T-helper 1 cell (primary cell): ENCODE measurements at regions not wholly inside any gene's neighbourhood (a gene's known extent, or its start where the extent isn't known, plus 50 kb on each side); places are given as distances from the start of the nearest gene placed in this dataset.
"Not testable (repeated sequence)": the region's sequence is repeated elsewhere in the genome, so short reads cannot be mapped to it uniquely, and the experiment has no call there.

Source experiments
- DNase-seq, 5 donors: peaks; one replicate each; pipeline ENCODE4 v3.0.0-alpha.2; 2012 to 2020

DNA sequence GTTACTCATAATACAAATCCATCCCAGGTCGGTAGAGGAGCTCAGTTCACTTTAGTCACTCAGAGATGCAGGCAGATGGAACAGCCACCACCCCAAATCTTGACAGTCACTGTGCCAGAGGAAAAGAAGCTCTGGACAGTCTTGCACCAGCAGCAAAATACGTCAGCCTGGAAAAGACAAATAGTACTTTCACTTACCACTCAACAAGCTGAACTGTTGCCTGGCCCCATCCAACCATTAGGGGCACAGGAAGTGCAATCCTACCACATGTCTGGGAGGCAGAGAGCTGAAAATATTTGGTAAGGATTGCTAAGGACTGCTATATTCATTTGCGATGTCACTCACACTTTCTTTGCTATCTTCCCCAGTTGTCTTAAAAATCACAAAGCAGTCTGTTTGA lies 239.1 kb upstream of the TOX3 start:
- no peak for DNase-seq

DNA sequence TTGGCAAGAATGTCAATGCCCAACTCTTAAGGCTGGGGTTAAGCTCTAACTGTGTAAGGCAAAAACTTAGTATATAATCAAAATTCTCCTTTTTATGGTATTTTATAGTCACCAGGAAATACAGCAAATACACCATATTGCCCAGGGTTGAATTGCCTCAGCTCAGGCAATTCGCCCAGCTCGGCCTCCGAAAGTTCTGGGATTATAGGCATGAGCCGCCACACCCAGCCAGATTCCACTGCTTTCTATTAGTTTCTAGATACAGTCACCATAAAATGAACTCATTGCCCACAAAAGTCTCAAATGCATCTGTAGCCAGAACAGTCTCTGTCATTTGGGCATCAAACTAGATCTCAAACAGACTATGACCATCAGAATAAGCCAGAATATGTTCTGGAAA lies 238.7 kb upstream of the TOX3 start:
- no peak for DNase-seq

DNA sequence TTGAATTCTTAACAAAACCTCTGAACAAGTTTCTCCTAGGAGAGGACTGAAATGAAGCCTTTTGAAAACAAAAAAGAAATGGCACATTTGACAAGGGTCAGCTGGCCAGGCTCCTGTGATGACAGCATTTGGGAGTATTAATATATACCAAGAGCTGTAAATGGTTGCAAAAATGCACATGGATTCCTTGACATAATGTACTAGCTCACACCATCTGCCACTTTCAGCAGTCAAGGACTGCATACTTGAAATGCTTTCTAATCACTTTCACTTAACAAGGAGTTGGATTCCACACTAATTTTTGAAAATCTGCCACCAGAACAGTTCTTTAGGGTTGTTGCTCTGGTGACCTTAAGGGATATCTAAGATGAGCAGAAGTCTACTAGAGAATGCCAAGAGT lies 236.7 kb upstream of the TOX3 start:
- no peak for DNase-seq

DNA sequence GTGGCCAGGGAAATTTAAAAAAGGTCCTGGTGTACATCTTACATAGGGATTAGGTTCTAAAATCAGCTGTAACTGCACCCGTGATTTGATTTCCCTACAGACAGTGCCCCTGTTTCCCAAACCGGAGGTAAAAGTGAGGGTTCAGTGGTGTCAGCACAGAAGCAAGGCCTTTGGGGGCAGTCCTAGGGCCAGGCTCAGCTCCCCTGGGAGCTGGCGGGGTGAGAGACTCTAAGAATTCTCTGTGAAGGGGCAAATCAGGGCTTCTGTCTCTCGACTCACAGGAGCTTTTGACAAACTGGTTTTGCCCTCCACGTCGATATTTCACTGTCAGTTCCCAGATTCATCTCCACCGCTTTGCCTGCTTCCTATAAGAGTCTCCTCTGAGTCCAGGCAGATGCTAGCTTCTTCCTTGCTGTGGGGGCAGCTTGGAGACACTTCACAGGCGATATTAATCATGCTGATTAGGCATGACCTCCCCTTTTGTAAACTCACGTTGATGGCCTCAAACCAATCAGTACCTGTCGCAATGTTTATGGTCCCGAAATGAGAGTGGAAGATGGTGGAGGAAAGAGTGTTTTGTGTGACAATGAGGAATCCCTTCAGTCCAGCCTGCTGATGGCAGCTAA lies 234.2 kb upstream of the TOX3 start:
- DNase-seq: no peak

DNA sequence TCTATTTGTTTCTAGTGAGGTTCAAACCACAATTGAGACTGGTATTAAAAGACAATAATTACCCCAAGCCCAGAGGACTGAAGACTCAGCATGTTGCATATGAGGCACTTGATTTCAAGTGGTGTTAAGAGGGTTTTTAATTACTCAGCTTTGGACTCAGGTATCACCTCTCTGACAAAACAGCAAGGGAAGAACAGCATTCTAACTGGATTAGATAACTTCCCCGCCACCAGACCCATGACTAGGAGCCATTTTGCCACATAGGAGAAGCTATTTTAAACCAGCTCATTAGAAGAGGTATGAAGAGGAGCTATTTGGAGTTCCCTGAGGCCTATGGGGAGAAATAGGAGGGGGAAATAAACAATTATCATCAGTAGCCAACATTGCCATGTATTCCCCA lies 226.1 kb upstream of the TOX3 start:
- DNase-seq: no peak

DNA sequence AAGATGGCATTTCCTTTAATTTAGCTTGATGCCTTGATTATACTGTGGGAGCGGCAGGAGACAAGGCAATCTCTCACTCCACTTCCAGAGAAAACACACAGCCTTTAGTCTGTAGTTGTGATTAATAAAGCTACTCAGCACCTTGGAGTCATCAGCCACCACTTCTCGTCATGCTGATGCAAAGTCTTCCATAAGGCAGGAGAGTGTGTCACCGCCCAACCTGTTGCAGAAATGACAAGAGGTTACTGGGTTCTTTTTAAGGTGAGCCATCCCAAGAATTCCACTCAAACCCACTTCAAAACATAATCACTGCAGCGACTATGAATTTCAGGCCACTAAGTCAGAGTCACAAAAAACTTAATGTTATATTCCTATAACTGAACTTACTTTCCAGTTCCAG lies 223.9 kb upstream of the TOX3 start:
- no peak for DNase-seq

DNA sequence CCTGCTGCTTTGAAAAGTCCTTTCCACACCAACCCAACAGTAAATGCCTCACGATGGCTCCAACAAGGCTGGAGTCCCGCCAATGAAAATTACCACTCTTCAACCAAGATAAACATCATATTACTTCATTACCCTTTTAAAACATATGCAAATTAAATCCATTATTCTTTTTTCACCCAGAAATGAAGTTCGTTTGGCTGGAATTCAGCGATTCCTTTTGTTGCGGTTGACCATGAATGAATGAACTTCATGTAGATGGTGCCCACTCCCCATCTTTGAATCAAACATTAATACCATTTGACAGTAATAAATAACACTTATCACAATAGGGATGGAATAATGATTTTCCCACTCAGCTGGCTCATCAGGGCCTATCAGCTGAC lies 211.5 kb upstream of the TOX3 start:
- no peak for DNase-seq

DNA sequence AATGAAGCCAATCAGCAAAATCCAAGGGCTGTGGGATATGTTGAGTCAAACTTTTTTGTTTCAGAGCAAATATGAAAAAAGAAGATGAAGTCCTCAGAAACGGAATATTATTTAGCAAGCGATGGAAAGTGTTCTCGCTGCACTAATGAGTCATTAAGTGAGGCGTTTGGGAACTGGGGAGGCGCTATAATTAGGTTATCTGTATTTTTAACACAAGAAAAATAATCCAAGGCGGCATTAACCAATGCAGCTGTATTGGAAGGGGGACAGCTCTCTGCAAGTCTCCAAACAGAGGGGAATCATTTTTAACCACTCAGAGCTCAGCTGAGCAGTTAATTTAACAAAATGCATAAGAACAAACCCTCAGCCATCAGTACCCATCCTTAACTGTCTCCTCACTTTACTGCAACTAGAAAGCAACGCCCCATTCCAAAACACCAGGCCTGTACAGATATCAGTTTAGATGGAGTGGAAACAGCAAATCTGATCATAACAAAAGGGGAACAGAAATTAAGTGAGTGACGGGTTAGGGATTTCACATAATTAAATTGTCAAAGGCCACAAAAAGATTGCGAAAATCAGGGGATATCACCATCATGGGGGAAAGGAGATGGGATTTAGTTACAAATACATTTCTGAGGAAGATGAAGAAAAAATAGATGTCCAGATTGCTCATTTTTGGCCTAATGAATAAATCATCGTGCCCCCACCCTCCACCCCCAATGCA lies 211.0 kb upstream of the TOX3 start:
- DNase-seq: no peak

DNA sequence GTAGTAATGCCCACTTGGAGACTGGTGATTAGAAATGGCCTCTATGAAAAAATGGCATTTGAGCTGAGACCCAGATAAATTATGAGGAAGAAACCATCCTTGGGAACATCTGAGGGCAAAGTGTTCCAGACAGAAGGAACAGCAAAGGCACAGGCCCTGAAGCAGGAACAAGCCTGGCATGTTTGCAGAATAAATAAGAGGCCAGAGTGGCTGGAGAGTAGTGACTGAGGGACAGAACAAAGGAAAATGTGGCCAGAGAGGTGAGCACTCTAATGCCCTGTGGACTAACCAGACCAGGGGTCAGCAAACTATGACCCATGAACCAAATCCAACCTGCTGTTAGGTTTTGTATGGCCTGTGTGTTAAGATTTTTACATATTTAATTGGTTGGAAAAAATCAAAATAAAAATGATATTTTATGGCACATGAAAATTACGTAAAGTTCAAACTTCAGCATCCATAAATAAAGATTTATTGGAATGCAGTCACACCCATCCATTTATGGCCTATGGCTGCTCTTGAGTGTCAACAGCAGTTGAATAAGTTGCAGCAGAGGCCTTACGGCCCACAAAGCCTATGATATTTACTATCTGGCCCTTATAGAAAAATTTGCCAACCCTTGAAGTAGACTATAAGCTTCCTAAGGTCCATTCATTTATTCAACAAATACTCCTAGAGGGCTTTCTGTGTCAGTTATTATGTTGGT lies 210.0 kb upstream of the TOX3 start:
- DNase-seq: no peak

DNA sequence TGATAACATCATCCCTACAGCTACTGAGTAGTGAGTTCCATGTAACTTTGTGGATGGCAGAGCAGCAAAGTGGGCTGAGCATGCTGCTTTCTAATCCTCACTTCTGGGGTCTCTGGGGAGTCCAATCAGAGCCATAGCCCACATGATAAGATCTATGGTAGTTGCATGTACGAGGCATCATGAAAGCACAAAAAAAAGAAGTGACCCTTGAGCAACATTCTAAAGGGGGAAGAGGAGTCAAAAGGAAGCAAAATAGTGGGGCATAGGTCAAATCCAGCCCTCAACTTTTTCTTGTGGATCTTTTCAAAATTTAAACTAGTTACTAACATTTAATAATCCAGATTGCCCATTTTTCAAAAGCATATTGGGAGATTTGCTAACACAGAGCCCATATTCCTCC lies 208.5 kb upstream of the TOX3 start:
- DNase-seq: no peak

DNA sequence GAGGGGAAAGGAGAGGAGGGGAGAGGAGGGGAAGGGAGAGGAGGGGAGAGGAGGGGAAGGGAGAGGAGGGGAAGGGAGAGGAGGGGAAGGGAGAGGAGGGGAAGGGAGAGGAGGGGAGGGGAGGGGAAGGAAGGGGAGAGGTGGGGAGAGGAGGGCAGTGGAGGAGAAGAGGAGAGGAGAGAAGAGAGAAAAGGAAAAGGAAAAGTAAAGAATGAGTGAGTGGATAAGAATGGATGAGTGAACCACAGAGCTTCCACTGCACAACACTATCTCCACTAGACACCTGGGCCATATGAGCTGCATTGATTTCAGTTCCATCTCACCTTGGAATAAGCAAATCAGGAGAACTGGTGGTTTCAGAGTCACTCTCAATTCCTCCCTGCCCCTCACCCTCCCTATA lies 204.1 kb upstream of the TOX3 start:
- no peak for DNase-seq

DNA sequence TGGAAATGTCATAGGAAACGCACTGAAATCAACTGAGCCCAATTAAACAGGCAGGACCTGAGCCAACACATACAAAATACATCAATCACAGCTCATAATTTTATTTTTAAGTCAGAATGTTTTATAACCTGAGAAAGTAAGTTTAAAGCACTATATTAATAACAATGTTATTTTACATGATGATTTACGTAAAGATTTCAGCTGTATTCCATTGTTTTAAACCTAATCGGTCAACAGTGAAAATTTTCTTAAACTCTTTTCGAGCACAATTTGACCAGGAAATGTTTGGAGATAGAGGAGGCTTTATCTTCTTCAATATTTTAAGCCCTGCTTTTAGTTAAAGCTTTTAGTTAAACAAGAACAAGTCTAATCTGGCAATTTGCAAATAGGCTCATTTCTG lies 201.8 kb upstream of the TOX3 start:
- no peak for DNase-seq

DNA sequence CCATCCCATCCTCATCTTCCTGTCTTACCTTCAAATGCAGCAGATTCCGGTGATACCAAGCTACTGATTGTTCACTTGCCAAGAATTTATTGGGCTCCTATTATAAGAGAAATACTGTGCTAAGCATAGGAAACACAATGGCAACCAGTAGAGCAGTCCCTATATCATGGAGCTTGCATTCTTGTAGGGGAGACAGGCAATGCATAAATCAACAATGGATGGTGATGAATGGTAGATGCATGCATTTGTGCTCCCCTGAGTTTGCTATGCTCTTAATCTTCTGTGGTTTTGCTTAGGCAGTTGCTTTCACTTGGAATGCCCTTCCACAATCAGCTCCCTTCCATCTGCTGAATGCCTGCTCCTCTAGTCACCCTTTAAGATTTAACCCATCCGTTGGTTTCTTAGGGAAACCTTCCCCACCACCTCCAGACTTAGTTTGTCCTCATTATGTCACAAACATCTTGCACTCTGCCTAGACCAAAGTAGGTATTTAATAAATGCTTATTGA lies 200.2 kb upstream of the TOX3 start:
- no peak for DNase-seq

DNA sequence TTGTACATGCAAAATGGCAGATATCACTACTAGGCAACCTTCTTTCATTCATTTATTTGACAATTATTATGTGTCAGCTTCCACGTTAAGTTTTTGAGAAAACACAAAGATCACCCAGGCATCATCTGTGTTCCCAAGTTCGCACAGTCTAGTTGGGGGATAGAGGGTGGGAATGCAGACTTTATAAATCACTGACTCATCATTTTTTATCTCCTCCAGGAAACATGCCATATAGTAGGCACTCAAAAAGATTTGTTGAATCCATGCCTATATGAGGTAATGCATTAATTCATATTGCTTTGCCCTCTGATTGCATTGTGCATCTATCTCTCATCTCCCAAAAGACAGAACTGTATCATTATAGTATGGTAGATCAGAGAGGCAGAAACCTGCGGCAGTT lies 196.8 kb upstream of the TOX3 start:
- DNase-seq: no peak

DNA sequence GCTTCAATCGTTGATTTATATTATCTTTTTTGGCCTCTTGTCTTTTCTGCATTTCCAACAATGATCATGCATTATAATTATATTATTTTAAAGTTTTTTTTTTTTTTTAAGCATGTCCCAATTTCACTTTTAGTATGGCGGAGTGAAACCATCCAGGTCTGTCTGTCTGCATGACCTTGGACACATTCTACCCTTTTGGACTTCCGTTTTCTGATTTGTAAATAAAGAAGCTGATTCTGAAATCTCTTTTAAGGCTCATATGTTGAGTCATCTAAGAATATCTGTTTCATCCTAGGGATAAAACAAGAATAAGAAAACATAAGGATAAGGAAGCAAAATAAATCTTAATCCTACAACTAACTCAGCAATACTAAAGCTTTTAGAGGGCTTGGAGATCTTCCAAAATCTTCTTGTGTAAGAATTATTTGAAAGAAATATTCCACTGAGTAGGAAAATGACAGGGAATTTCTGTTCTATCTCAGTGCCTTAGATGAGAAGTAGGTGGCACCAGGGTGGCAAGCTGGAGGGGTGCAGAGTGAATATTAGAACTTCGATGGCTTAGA lies 195.7 kb upstream of the TOX3 start:
- no peak for DNase-seq

DNA sequence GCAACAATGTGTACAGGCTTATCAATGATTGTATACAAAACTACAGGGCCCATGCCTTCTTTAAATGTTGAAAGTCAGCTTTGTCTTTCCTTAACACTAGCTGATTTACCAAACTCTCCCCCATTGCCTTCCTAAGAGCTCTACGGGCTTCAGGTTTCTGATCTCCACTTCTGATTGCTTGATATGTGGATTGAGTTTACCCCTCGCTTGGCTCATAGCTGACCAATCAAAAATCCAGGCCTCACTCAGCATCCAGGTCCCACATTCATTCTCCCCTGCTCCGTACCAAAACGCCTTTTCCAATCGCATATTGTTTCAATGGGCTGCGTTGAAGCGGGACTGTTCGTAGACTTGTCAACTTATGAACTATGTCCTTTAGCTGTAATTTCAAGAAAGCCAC lies 195.1 kb upstream of the TOX3 start:
- no peak for DNase-seq

DNA sequence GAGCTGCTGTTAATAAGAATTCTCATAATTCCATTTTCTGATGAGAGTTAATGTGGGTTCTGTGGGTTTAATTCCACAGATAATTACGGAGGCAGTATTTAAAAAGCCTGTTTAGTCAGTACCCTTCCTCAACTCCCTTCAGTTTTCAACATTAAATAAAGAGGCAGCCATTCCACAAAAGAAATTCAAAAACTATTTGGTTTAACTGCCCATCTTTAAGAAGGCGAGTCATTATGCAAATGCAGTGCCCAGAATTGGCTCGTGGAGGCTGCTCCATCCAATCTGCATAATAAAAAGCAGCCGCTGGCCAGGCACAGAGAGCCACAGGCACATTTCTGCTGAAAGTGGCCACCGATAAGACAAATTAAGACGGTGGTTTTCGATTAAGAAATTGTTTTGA lies 194.4 kb upstream of the TOX3 start:
- DNase-seq: no peak

DNA sequence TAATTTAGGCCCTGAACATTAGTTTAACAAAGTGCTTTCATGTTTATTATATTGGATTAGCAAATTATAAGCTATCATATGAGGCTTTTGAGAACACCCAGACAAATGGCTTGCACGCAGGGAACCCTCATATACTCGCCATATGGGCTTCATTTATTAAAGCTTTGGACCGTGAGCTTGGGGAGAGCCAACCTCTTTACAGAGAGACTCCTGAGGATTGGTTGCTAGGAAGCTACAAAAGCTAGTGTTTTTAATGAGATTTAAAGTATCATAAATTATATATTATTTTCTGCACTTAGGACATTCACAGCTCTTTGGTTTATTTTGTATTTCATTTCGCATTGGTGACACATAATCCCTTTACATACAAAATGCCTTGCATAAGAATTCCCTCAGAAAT lies 193.8 kb upstream of the TOX3 start:
- no peak for DNase-seq

DNA sequence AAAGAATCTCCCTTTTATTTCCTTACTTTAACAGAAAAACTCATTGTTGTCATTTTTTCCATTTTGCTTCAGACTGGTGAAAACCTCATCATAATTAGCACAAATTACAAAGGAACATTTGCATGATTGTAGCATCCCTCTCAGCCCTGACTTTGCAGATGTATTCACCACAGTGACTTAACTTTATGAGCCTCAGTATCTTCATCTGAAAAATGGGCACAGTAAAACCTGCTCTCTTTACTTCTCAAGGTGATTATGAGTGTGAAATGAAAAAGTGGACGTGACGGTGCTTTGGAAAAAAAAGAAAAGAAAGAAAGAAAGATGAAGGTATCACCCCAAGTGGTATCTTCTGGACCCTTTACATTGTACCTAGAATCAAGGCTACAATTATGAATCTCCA lies 193.4 kb upstream of the TOX3 start:
- no peak for DNase-seq

DNA sequence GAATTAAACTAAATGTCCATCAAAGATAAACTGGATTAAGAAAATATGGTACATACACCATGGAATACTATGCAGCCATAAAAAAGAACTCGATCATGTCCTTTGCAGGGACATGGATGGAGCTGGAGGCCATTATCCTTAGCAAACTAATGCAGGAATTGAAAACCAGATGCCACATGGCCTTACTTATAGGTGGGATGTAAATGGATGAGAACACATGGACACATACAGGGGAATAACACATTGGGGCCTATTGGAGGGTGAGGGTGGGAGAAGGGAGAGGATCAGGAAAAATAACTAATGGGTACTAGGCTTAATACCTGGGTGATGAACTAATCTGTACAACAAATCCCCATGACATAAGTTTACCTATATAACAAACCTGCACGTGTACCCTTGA lies 192.0 kb upstream of the TOX3 start:
- DNase-seq: not testable (repeated sequence)

DNA sequence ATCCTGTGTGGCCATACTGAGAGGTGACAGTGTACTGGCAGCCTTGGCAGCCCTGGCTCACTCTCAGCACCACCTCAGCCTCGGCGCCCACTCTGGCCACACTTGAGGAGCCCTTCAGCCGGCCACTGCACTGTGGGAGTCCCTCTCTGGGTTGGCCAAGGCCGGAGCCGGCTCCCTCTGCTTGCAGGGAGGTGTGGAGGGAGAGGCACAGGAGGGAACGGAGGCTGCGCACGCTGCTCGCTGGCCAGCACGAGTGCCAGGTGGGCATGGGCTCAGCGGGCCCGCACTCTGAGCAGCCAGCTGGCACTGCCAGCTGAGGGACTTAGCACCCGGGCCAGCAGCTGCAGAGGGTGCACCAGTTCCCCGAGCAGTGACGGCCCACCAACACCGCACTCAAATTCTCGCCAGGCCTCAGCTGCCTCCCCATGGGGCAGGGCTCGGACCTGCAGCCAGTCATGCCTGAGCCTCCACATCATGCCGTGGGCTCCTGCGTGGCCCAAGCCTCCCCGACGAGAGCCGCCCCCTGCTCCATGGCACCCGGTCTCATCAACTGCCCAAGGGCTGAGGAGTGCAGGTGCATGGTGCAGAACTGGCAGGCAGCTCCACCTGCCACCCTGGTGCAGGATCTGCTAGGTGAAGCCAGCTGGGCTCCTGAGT lies 184.4 kb upstream of the TOX3 start:
- no peak for DNase-seq

DNA sequence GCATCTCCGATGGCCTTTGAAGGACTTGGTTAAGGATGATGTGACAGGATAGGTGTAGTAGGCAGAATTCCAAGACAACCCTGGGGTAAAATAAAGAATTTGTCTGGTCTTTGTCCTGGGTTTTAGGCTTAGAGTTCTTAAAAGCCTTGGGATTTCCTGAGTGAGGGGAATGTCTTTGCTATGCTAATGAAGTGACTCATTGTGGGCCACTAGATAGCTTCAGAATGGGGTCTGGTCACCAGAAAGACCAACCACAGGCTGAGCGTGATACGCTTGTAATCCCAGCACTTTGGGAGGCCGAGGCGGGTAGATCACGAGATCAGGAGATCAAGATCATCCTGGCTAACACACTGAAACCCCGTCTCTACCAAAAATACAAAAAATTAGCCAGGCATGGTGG lies 182.8 kb upstream of the TOX3 start:
- no peak for DNase-seq

DNA sequence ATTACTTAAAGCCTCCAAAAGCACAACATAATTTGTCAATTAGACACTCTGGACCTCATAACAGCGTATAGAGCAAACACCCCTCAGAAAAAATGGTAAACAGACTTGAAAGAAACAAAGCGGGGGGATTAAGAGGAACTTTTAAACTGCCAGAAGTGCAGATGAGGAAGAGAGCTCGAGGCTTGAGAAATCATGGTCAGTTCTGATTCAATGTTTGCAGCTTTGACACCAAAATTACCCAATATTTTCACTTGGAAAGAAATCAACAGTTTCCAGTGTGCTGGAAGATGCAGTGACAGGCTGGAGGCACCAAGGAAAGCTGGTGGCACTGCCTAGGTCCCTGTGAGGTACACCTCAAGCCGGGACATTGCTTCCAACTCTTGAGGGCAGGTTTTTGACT lies 180.9 kb upstream of the TOX3 start:
- DNase-seq: no peak
